WTC11 (cell line): ENCODE measurements at regions not wholly inside any gene's neighbourhood (a gene's known extent, or its start where the extent isn't known, plus 50 kb on each side); places are given as distances from the start of the nearest gene placed in this dataset.

Source experiments
- ATAC-seq: fragments of 200-7000 bp; cut with Tn5 transposase; 2 replicates; pipeline ENCODE4 v1.10.0; 2021; ENCODE audit warnings: mild to moderate bottlenecking, moderate library complexity
- CTCF ChIA-PET: fragments of 300-600 bp; sonication (Branson Sonifier 250); formaldehyde crosslinking; loops from one replicate; lab custom pipeline; 2021; ENCODE audit warnings: antibody characterized with exemption; lab: Charles Lee
- POLR2A ChIA-PET: fragments of 350-600 bp; sonication (Branson Sonifier 250); formaldehyde crosslinking; loops from one replicate; lab custom pipeline; 2021; ENCODE audit warnings: antibody characterized with exemption; lab: Charles Lee
- DNase-seq: peaks from one replicate; pipeline ENCODE4 v3.0.0; 2021; ENCODE audit warnings: low spot score
- H3K27ac Mint-ChIP-seq: 2 replicates; pipeline ENCODE4 v1.8.0; 2021; ENCODE audit warnings: mixed read lengths
- H3K27me3 Mint-ChIP-seq: 2 replicates; pipeline ENCODE4 v1.8.0; 2021; ENCODE audit warnings: low read depth, mild to moderate bottlenecking, moderate library complexity, mixed read lengths
- H3K36me3 Mint-ChIP-seq: 2 replicates; pipeline ENCODE4 v1.8.0; 2021; ENCODE audit warnings: mixed read lengths
- H3K4me1 Mint-ChIP-seq: 2 replicates; pipeline ENCODE4 v1.8.0; 2022; ENCODE audit warnings: mixed read lengths
- H3K4me3 Mint-ChIP-seq: 2 replicates; pipeline ENCODE4 v1.8.0; 2021; ENCODE audit warnings: mild to moderate bottlenecking, moderate library complexity, mixed read lengths
- H3K9me3 Mint-ChIP-seq: 2 replicates; pipeline ENCODE4 v1.8.0; 2021; ENCODE audit warnings: mixed read lengths
- CBFB ChIP-seq: sonication (generic); formaldehyde crosslinking; IDR thresholded peaks from 2 replicates; pipeline ENCODE4 v1.8.1; 2022; ENCODE audit warnings: mild to moderate bottlenecking, low read depth, missing genetic modification reagents
- CDX4 ChIP-seq: fragments of 250-450 bp; sonication (Bioruptor Pico); IDR thresholded peaks from 2 replicates; pipeline ENCODE4 v1.9.0; 2021; ENCODE audit warnings: moderate library complexity, mild to moderate bottlenecking, inconsistent platforms, borderline replicate concordance
- CREB1 ChIP-seq: sonication (generic); formaldehyde crosslinking; IDR thresholded peaks from 2 replicates; pipeline ENCODE4 v1.8.0; 2023; ENCODE audit warnings: mild to moderate bottlenecking, missing genetic modification reagents
- CTCF ChIP-seq: fragments of 200-600 bp; IDR thresholded peaks from 2 replicates; pipeline ENCODE4 v1.8.0; 2022; ENCODE audit warnings: antibody characterized with exemption
- E2F1 ChIP-seq: sonication (generic); formaldehyde crosslinking; IDR thresholded peaks from 2 replicates; pipeline ENCODE4 v1.8.0; 2022; ENCODE audit warnings: mild to moderate bottlenecking, missing genetic modification reagents
- IRF1 ChIP-seq: sonication (generic); formaldehyde crosslinking; IDR thresholded peaks from 2 replicates; pipeline ENCODE4 v1.8.0; 2023; ENCODE audit warnings: missing genetic modification reagents
- MYBL2 ChIP-seq: sonication (generic); formaldehyde crosslinking; IDR thresholded peaks from 2 replicates; pipeline ENCODE4 v1.8.1; 2023; ENCODE audit warnings: mild to moderate bottlenecking, moderate library complexity, missing genetic modification reagents
- NFATC4 ChIP-seq: fragments of 250-450 bp; sonication (Bioruptor Pico); IDR thresholded peaks from 2 replicates; pipeline ENCODE4 v1.9.0; 2021; ENCODE audit warnings: mild to moderate bottlenecking
- NFE2L1 ChIP-seq: sonication (generic); formaldehyde crosslinking; IDR thresholded peaks from 2 replicates; pipeline ENCODE4 v1.8.1; 2023; ENCODE audit warnings: missing genetic modification reagents
- PREB ChIP-seq: sonication (generic); formaldehyde crosslinking; IDR thresholded peaks from 2 replicates; pipeline ENCODE4 v1.8.1; 2022; ENCODE audit warnings: mild to moderate bottlenecking, missing genetic modification reagents, moderate library complexity, borderline replicate concordance
- RELA ChIP-seq: sonication (generic); formaldehyde crosslinking; IDR thresholded peaks from 2 replicates; pipeline ENCODE4 v1.8.1; 2022; ENCODE audit warnings: missing genetic modification reagents, mild to moderate bottlenecking, borderline replicate concordance
- SOX15 ChIP-seq: fragments of 250-450 bp; sonication (Bioruptor Pico); IDR thresholded peaks from 2 replicates; pipeline ENCODE4 v1.9.0; 2021; ENCODE audit warnings: mild to moderate bottlenecking
- TCF7 ChIP-seq: sonication (generic); formaldehyde crosslinking; IDR thresholded peaks from 2 replicates; pipeline ENCODE4 v1.8.0; 2022; ENCODE audit warnings: mild to moderate bottlenecking, low read depth, missing genetic modification reagents, moderate library complexity
- ZNF138 ChIP-seq: sonication (generic); formaldehyde crosslinking; conservative IDR thresholded peaks from 2 replicates; pipeline ENCODE4 v1.8.1; 2022; ENCODE audit warnings: mild to moderate bottlenecking, moderate library complexity, missing genetic modification reagents
- ZNF219 ChIP-seq: sonication (generic); formaldehyde crosslinking; IDR thresholded peaks from 2 replicates; pipeline ENCODE4 v1.8.0; 2023; ENCODE audit warnings: missing genetic modification reagents, mild to moderate bottlenecking, borderline replicate concordance
- ZNF396 ChIP-seq: fragments of 250-450 bp; sonication (Bioruptor Pico); IDR thresholded peaks from 2 replicates; pipeline ENCODE4 v1.8.0; 2021; ENCODE audit warnings: mild to moderate bottlenecking, moderate library complexity, borderline replicate concordance
- ZNF512 ChIP-seq: sonication (generic); formaldehyde crosslinking; IDR thresholded peaks from 2 replicates; pipeline ENCODE4 v1.8.1; 2022; ENCODE audit warnings: missing genetic modification reagents, borderline replicate concordance
- ZNF532 ChIP-seq: fragments of 250-450 bp; sonication (Bioruptor Pico); IDR thresholded peaks from 2 replicates; pipeline ENCODE4 v1.9.0; 2021; ENCODE audit warnings: mild to moderate bottlenecking, borderline replicate concordance
- ZNF671 ChIP-seq: fragments of 250-450 bp; sonication (Bioruptor Pico); IDR thresholded peaks from 2 replicates; pipeline ENCODE4 v1.8.0; 2021; ENCODE audit warnings: mild to moderate bottlenecking
- TF ChIP-seq, protein P1 (sequence below): sonication (generic); formaldehyde crosslinking; IDR thresholded peaks from 2 replicates; pipeline ENCODE4 v1.8.1; 2022; ENCODE audit warnings: low read depth, mild to moderate bottlenecking, moderate library complexity, missing genetic modification reagents, borderline replicate concordance
- TF ChIP-seq, protein P2 (sequence below): sonication (generic); formaldehyde crosslinking; IDR thresholded peaks from 2 replicates; pipeline ENCODE4 v1.8.0; 2022; ENCODE audit warnings: mild to moderate bottlenecking, missing genetic modification reagents

DNA sequence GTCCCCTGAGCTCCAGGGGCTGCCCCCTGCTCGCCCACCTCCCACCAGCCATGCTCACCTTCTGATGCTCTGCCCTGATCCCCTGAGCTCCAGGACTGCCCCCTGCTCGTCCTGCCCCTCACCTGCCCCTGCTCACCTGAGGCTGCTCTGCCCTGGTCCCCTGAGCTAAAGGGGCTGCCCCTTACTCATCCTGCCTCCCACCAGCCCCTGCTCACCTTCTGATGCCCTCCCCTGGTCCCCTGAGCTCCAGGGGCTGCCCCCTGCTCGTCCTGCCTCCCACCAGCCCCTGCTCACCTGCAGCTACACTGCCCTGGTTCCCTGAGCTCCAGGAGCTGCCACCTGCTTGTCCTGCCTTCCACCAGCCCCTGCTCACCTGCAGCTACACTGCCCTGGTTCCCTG, 247.2 kb downstream of the TMEM121 start:
- H3K27me3 Mint-ChIP-seq = peaks cover 4% of the 10 kb centered on the region
- TF ChIP-seq PREB (CRISPR knock-in tag) (no peak), ZNF396 (no peak), TCF7 (CRISPR knock-in tag) (no peak), ZNF219 (CRISPR knock-in tag) (no peak), IRF1 (CRISPR knock-in tag) (no peak), ZNF671 (CRISPR knock-in tag) (no peak), CTCF (no peak)
- TF ChIP-seq, protein P1, sequence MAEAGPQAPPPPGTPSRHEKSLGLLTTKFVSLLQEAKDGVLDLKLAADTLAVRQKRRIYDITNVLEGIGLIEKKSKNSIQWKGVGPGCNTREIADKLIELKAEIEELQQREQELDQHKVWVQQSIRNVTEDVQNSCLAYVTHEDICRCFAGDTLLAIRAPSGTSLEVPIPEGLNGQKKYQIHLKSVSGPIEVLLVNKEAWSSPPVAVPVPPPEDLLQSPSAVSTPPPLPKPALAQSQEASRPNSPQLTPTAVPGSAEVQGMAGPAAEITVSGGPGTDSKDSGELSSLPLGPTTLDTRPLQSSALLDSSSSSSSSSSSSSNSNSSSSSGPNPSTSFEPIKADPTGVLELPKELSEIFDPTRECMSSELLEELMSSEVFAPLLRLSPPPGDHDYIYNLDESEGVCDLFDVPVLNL = no peak
- TF ChIP-seq, all 79 proteins: peak for 0
- CTCF ChIA-PET = no interaction called here
- Mint-ChIP-seq H3K27ac (no peak overlapping the region), H3K4me3 (no peak overlapping the region), H3K9me3 (peaks cover 37% of the 10 kb centered on the region), H3K4me1 (no peaks in the 10 kb centered on the region), H3K36me3 (peaks cover 56% of the 10 kb centered on the region)
- POLR2A ChIA-PET = no interaction called here
- DNase-seq = no peak
- no peak for ATAC-seq

DNA sequence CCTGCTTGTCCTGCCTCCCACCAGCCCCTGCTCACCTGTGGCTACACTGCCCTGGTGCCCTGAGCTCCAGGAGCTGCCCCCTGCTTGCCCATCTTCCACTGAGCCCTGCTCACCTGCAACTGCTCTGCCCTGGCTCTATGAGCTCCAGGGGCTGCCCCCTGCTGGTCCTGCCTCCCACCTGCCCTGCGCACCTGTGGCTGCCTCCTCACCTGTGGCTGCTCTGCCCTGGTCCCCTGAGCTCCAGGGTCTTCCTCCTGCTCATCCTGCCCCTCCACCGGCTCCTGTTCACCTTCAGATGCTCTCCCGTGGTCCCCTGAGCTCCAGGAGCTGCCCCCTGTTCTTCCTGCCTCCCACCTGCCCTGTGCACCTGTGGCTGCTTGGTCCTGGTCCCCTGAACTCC, 247.6 kb downstream of the TMEM121 start:
- CTCF ChIA-PET = no interaction called here
- no peak overlapping the region for H3K4me3 Mint-ChIP-seq
- ATAC-seq (no peak), DNase-seq (no peak)
- no peak overlapping the region for H3K27ac Mint-ChIP-seq
- POLR2A ChIA-PET = no interaction called here
- peaks cover 4% of the 10 kb centered on the region for H3K27me3 Mint-ChIP-seq
- no peaks in the 10 kb centered on the region for H3K4me1 Mint-ChIP-seq
- H3K36me3 Mint-ChIP-seq = peaks cover 60% of the 10 kb centered on the region
- H3K9me3 Mint-ChIP-seq = peaks cover 41% of the 10 kb centered on the region
- TF ChIP-seq CBFB (CRISPR knock-in tag) = no peak
- TF ChIP-seq ZNF512 (CRISPR knock-in tag) = no peak
- no peak for TF ChIP-seq NFE2L1 (CRISPR knock-in tag)
- TF ChIP-seq SOX15 = no peak
- no peak for TF ChIP-seq CREB1
- TF ChIP-seq MYBL2 (CRISPR knock-in tag) = no peak
- TF ChIP-seq ZNF138 = no peak
- no peak for TF ChIP-seq CDX4 (CRISPR knock-in tag)
- no peak for TF ChIP-seq RELA
- TF ChIP-seq, protein P2, sequence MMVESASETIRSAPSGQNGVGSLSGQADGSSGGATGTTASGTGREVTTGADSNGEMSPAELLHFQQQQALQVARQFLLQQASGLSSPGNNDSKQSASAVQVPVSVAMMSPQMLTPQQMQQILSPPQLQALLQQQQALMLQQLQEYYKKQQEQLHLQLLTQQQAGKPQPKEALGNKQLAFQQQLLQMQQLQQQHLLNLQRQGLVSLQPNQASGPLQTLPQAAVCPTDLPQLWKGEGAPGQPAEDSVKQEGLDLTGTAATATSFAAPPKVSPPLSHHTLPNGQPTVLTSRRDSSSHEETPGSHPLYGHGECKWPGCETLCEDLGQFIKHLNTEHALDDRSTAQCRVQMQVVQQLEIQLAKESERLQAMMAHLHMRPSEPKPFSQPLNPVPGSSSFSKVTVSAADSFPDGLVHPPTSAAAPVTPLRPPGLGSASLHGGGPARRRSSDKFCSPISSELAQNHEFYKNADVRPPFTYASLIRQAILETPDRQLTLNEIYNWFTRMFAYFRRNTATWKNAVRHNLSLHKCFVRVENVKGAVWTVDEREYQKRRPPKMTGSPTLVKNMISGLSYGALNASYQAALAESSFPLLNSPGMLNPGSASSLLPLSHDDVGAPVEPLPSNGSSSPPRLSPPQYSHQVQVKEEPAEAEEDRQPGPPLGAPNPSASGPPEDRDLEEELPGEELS = no peak
- TF ChIP-seq E2F1 (CRISPR knock-in tag) = no peak
- TF ChIP-seq NFATC4 (CRISPR knock-in tag) = no peak
- no peak for TF ChIP-seq ZNF532
